ENCODE measurements at regions not wholly inside any gene's neighbourhood (a gene's known extent, or its start where the extent isn't known, plus 50 kb on each side); places are given as distances from the start of the nearest gene placed in this dataset.

- TF ChIP-seq, protein P1, sequence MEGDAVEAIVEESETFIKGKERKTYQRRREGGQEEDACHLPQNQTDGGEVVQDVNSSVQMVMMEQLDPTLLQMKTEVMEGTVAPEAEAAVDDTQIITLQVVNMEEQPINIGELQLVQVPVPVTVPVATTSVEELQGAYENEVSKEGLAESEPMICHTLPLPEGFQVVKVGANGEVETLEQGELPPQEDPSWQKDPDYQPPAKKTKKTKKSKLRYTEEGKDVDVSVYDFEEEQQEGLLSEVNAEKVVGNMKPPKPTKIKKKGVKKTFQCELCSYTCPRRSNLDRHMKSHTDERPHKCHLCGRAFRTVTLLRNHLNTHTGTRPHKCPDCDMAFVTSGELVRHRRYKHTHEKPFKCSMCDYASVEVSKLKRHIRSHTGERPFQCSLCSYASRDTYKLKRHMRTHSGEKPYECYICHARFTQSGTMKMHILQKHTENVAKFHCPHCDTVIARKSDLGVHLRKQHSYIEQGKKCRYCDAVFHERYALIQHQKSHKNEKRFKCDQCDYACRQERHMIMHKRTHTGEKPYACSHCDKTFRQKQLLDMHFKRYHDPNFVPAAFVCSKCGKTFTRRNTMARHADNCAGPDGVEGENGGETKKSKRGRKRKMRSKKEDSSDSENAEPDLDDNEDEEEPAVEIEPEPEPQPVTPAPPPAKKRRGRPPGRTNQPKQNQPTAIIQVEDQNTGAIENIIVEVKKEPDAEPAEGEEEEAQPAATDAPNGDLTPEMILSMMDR (conservative IDR thresholded peaks at IDR 0.05), result no peak
- H3K27ac ChIP-seq, result no peak overlapping the region
Measured at GRCh38 chr20:39395478-39396291, 433.5 kb downstream of the DHX35 start.

GRCh38 chr20:39394461-39394860, 432.3 kb downstream of the DHX35 start:
- no peak overlapping the region for H3K27ac ChIP-seq
- TF ChIP-seq, protein P1 (conservative IDR thresholded peaks at IDR 0.05), result no peak

GRCh38 chr20:39390186-39390585, 428.0 kb downstream of the DHX35 start:
- TF ChIP-seq, protein P1 (conservative IDR thresholded peaks at IDR 0.05), result no peak
- H3K27ac ChIP-seq, result no peak overlapping the region

- no peak overlapping the region for H3K27ac ChIP-seq
- TF ChIP-seq, protein P1 (conservative IDR thresholded peaks at IDR 0.05), result no peak
Measured at GRCh38 chr20:39381595-39381994, 419.5 kb downstream of the DHX35 start.

DNA sequence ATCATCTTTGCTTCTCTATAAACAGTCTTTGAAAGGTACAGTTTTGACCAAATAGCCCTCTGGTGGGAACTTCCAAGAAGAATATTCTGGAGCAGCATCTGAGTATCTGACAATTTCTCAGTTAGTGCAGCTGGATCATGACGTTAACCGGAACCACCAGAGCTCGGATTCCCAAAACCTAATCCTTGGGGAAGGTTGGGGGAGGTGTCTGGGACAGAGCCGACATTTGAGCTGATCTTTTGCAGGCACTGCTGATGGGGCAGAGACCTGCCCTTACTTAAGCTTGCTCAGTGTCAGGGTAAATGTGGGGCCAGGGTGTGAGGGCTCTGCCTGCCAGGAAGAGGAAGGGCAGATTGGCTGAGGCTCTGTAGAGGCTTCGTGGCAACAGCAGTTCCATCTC, 416.6 kb downstream of the DHX35 start:
- no peak overlapping the region for H3K27ac ChIP-seq
- TF ChIP-seq, protein P1 (conservative IDR thresholded peaks at IDR 0.05), result no peak

GRCh38 chr20:39376788-39377187, 414.6 kb downstream of the DHX35 start:
- TF ChIP-seq, protein P1 (conservative IDR thresholded peaks at IDR 0.05), result no peak
- H3K27ac ChIP-seq, result no peak overlapping the region

DNA sequence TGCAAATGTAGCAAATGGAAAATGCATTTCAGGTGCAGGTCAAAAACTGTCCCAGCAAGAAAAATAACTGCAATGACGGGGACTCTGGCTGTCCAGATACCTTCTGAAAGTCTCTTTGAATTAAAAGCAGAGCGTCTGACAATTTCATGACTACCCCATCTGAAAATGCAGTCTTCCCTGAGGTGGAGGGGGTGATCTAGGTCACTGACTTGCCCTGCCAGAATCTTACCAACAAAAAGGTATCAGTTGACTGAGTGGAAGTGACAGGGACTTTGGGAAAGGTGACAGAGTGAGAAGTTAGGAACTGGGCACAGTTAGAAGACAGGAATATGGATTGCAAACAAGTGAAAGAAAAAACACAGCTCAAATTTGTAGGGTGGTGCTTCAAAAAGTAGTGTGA, 402.2 kb downstream of the DHX35 start:
- TF ChIP-seq, protein P1 (conservative IDR thresholded peaks at IDR 0.05), result no peak
- no peak overlapping the region for H3K27ac ChIP-seq

All from VCaP (cell line).